ENCODE measurements at regions not wholly inside any gene's neighbourhood (a gene's known extent, or its start where the extent isn't known, plus 50 kb on each side); places are given as distances from the start of the nearest gene placed in this dataset.

DNA sequence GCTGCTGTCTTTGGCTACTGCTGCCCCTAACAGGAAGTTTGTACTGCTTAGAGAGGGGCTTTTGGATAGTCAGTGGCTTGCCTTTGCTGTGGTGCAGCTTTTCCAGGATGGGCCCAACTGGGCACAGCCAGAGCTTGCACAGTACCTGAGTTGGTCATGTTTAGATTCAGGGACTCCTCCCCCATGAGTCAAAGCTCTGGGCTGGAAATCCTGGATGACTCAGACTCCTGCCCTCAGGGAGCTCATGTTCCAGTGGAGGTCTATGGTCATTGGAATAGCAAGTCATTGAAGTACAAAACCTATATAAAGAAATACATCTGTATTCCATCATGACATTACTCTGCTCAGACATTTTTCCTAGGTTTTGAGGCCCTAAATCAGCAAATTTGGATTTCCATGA lies 66.7 kb upstream of the PJA1 start:
- Mint-ChIP-seq H3K27me3 (ENCODE audit: insufficient read depth, unreplicated experiment) (peaks cover 40% of the 10 kb centered on the region), H3K4me1 (ENCODE audit: insufficient read depth, unreplicated experiment) (no peaks in the 10 kb centered on the region), H3K27ac (ENCODE audit: low read depth, unreplicated experiment) (no peak overlapping the region), H3K4me3 (ENCODE audit: unreplicated experiment) (no peak overlapping the region), H3K36me3 (ENCODE audit: insufficient read depth, unreplicated experiment) (no peaks in the 10 kb centered on the region), H3K9me3 (ENCODE audit: unreplicated experiment) (peaks cover 16% of the 10 kb centered on the region)
- intact Hi-C loops (cut with micrococcal nuclease): no loop called here
- CTCF ChIA-PET: interaction anchor here (0.7 to 3.0 kb wide), 3 partner anchors 10 to 404 kb away, joined by 3 to 13 read pairs (median 12); partner anchors contain the start of gene EFNB1
- DNase-seq (ENCODE audit: unreplicated experiment): peak; percentile 39
- TF ChIP-seq, protein P1, sequence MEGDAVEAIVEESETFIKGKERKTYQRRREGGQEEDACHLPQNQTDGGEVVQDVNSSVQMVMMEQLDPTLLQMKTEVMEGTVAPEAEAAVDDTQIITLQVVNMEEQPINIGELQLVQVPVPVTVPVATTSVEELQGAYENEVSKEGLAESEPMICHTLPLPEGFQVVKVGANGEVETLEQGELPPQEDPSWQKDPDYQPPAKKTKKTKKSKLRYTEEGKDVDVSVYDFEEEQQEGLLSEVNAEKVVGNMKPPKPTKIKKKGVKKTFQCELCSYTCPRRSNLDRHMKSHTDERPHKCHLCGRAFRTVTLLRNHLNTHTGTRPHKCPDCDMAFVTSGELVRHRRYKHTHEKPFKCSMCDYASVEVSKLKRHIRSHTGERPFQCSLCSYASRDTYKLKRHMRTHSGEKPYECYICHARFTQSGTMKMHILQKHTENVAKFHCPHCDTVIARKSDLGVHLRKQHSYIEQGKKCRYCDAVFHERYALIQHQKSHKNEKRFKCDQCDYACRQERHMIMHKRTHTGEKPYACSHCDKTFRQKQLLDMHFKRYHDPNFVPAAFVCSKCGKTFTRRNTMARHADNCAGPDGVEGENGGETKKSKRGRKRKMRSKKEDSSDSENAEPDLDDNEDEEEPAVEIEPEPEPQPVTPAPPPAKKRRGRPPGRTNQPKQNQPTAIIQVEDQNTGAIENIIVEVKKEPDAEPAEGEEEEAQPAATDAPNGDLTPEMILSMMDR (IDR thresholded peaks at IDR 0.05; ENCODE audit: unreplicated experiment): no peak
- BruUV-seq (replicated peaks): no TSS peak
- POLR2A ChIA-PET: no interaction called here

DNA sequence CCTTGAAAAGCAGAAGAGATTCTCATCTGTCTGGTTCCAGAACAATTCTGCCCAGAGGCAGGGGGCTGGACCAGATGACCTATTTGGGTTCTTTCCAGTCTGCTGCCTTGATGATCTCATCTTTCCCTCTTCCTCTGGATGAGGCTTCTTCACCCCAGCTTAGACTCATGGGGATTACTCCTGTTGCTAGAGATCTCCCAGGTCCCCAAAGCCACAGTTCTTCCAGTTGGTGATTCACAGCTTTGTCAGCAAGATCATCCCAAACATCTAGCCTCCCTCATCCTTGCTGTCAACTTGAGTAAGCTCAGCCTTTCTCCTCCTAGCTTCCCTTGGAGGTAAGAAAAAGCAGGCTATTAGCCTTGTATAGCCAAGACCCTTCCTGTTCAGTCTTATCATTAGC lies 64.2 kb upstream of the PJA1 start:
- CTCF ChIA-PET: interaction anchor here (1.0 to 1.2 kb wide), 2 partner anchors 198 to 407 kb away, joined by 3 to 4 read pairs; no protein-coding TSS in a partner anchor

DNA sequence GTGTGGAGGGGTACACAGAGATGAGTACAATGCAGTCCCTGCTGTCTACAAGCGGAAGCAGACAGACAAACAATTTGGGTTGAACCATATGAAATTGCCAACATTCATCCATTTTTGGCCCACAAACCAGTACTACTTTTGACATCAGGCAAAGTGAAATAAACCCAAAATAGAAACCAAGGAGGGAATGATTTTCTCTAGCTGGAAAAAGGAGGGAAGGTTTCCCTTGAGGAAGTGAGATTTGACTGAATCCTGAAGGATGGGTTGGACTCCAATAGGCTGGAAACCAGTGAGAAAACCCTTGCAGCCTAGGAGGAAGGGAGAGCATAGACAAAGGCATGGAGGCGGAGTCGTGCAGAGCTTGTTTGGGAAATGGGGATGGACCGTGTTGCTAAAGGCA lies 63.5 kb upstream of the PJA1 start:
- POLR2A ChIA-PET: no interaction called here
- no peak for DNase-seq (ENCODE audit: unreplicated experiment)
- Mint-ChIP-seq H3K27me3 (ENCODE audit: insufficient read depth, unreplicated experiment) (peaks cover 41% of the 10 kb centered on the region), H3K4me3 (ENCODE audit: unreplicated experiment) (no peak overlapping the region), H3K9me3 (ENCODE audit: unreplicated experiment) (peaks cover 9% of the 10 kb centered on the region), H3K27ac (ENCODE audit: low read depth, unreplicated experiment) (no peak overlapping the region), H3K4me1 (ENCODE audit: insufficient read depth, unreplicated experiment) (no peaks in the 10 kb centered on the region), H3K36me3 (ENCODE audit: insufficient read depth, unreplicated experiment) (no peaks in the 10 kb centered on the region)
- CTCF ChIA-PET: interaction anchor here (1.2 kb wide), 1 partner anchor 406 kb away, joined by 4 read pairs; no protein-coding TSS in a partner anchor
- no TSS peak for BruUV-seq (replicated peaks)
- TF ChIP-seq, protein P1 (IDR thresholded peaks at IDR 0.05; ENCODE audit: unreplicated experiment): no peak
- intact Hi-C loops (cut with micrococcal nuclease): no loop called here

More for the DNA sequence above, 64.2 kb upstream of the PJA1 start:
- no TSS peak for BruUV-seq (replicated peaks)
- POLR2A ChIA-PET: no interaction called here
- Mint-ChIP-seq H3K27me3 (ENCODE audit: insufficient read depth, unreplicated experiment) (peaks cover 40% of the 10 kb centered on the region), H3K4me1 (ENCODE audit: insufficient read depth, unreplicated experiment) (no peaks in the 10 kb centered on the region), H3K36me3 (ENCODE audit: insufficient read depth, unreplicated experiment) (no peaks in the 10 kb centered on the region), H3K27ac (ENCODE audit: low read depth, unreplicated experiment) (no peak overlapping the region), H3K4me3 (ENCODE audit: unreplicated experiment) (no peak overlapping the region), H3K9me3 (ENCODE audit: unreplicated experiment) (peaks cover 9% of the 10 kb centered on the region)
- TF ChIP-seq, protein P1 (IDR thresholded peaks at IDR 0.05; ENCODE audit: unreplicated experiment): no peak
- intact Hi-C loops (cut with micrococcal nuclease): no loop called here
- no peak for DNase-seq (ENCODE audit: unreplicated experiment)

DNA sequence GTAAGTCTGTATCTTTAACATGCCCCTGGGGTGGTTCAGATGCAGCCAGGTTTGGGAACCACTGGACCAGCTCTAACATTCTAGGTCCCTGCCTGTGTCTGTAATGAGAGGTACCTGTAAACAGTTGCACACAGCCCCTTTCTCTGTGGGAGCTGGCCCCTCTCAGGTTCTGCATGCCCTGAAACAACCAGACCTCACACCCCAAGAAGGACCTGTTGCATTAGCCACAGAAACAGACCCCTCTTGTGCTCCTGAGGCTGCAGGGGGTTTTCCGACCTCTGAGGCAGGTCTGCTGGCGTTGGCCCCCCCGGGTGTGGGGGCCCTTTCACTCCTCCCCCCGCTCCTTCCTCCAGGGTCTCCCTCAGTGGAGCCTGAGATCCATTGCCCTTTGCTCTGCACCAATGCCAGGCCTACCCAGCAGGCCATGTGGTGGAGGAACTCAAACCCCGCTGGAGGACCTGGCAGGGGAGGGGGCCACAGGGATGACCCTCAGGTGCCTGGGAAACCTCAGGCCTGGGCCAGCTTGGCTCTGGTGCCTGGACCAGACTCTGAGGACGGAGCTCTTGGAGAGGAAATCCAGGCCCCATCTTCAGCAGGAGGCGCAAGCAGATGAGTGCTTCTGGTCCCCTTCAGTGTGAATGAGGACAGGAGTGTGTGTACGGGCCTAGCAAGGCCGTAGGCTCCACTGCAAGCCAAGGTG lies 61.4 kb upstream of the PJA1 start:
- TF ChIP-seq, protein P1 (IDR thresholded peaks at IDR 0.05; ENCODE audit: unreplicated experiment): no peak
- peaks cover 53% of the 10 kb centered on the region for H3K27me3 Mint-ChIP-seq (ENCODE audit: insufficient read depth, unreplicated experiment)
- no peak overlapping the region for H3K27ac Mint-ChIP-seq (ENCODE audit: low read depth, unreplicated experiment)
- no peaks in the 10 kb centered on the region for H3K36me3 Mint-ChIP-seq (ENCODE audit: insufficient read depth, unreplicated experiment)
- intact Hi-C loops (cut with micrococcal nuclease): no loop called here
- no peaks in the 10 kb centered on the region for H3K4me1 Mint-ChIP-seq (ENCODE audit: insufficient read depth, unreplicated experiment)
- H3K9me3 Mint-ChIP-seq (ENCODE audit: unreplicated experiment): no peaks in the 10 kb centered on the region
- ChIA-PET CTCF (interaction anchor here (0.9 to 1.9 kb wide), 3 partner anchors 60 to 400 kb away, joined by 4 to 9 read pairs (median 4); partner anchors contain the start of gene EFNB1), POLR2A (no interaction called here)
- DNase-seq (ENCODE audit: unreplicated experiment): no peak
- H3K4me3 Mint-ChIP-seq (ENCODE audit: unreplicated experiment): no peak overlapping the region
- no TSS peak for BruUV-seq (replicated peaks)
